Activated gamma-delta T cell treated with Interleukin-2 at 50 U/mL for 16 hours (primary cell): ENCODE measurements at regions not wholly inside any gene's neighbourhood (a gene's known extent, or its start where the extent isn't known, plus 50 kb on each side); places are given as distances from the start of the nearest gene placed in this dataset.

Experiments
- DNase-seq: peaks from one replicate; pipeline ENCODE4 v3.0.0-alpha.2; 2020

- no peak for DNase-seq
Observed at GRCh38 chr12:91418221-91419090, 235.8 kb upstream of the DCN start.

- DNase-seq, result no peak
Observed at GRCh38 chr12:91417650-91418049, 235.0 kb upstream of the DCN start.

GRCh38 chr12:91414636-91415035, 232.0 kb upstream of the DCN start:
- DNase-seq, result no peak

- no peak for DNase-seq
Observed at GRCh38 chr12:91413581-91414546, 231.2 kb upstream of the DCN start.

GRCh38 chr12:91406920-91407341, 224.3 kb upstream of the DCN start:
- no peak for DNase-seq

- no peak for DNase-seq
Observed at GRCh38 chr12:91404441-91404840, 221.8 kb upstream of the DCN start.

GRCh38 chr12:91401190-91401589, 218.6 kb upstream of the DCN start:
- no peak for DNase-seq

GRCh38 chr12:91400271-91400670, 217.7 kb upstream of the DCN start:
- DNase-seq, result no peak

GRCh38 chr12:91397866-91398532, 215.4 kb upstream of the DCN start:
- no peak for DNase-seq

- DNase-seq, result no peak
Observed at GRCh38 chr12:91396293-91396692, 213.7 kb upstream of the DCN start.

GRCh38 chr12:91395628-91396135, 213.1 kb upstream of the DCN start:
- DNase-seq, result no peak

- DNase-seq, result no peak
Observed at GRCh38 chr12:91394903-91395302, 212.3 kb upstream of the DCN start.

GRCh38 chr12:91388573-91388972, 206.0 kb upstream of the DCN start:
- no peak for DNase-seq

GRCh38 chr12:91387461-91388134, 205.0 kb upstream of the DCN start:
- DNase-seq, result no peak

- no peak for DNase-seq
Observed at GRCh38 chr12:91384806-91385205, 202.2 kb upstream of the DCN start.

GRCh38 chr12:91384366-91384765, 201.7 kb upstream of the DCN start:
- DNase-seq, result no peak

- DNase-seq, result no peak
Observed at GRCh38 chr12:91383099-91383498, 200.5 kb upstream of the DCN start.

GRCh38 chr12:91382081-91382543, 199.5 kb upstream of the DCN start:
- peak; percentile 85 for DNase-seq

GRCh38 chr12:91381309-91381804, 198.7 kb upstream of the DCN start:
- no peak for DNase-seq

- DNase-seq, result no peak
Observed at GRCh38 chr12:91380631-91381030, 198.0 kb upstream of the DCN start.

- DNase-seq, result no peak
Observed at GRCh38 chr12:91379051-91379775, 196.6 kb upstream of the DCN start.
